GOT3 (cell line): ENCODE measurements at regions not wholly inside any gene's neighbourhood (a gene's known extent, or its start where the extent isn't known, plus 50 kb on each side); places are given as distances from the start of the nearest gene placed in this dataset.

Source experiments
- DNase-seq: peaks from one replicate; lab custom pipeline; 2025; ENCODE audit warnings: mixed read lengths; lab: John Stamatoyannopoulos, UW

GRCh38 chr5:5953584-5954274 is 424.6 kb downstream of the MED10 start:
- no peak for DNase-seq

GRCh38 chr5:5951953-5952352 is 426.4 kb downstream of the MED10 start:
- no peak for DNase-seq

GRCh38 chr5:5950658-5951057 is 427.7 kb downstream of the MED10 start:
- DNase-seq: no peak

GRCh38 chr5:5941486-5941885 is 436.9 kb downstream of the MED10 start:
- no peak for DNase-seq

- no peak for DNase-seq
Observed at GRCh38 chr5:5939759-5940370, 438.5 kb downstream of the MED10 start.

- DNase-seq: no peak
Observed at GRCh38 chr5:5933651-5934050, 444.7 kb downstream of the MED10 start.

GRCh38 chr5:5932824-5933223 is 445.5 kb downstream of the MED10 start:
- DNase-seq: no peak

GRCh38 chr5:5930561-5930960 is 447.8 kb downstream of the MED10 start:
- no peak for DNase-seq

GRCh38 chr5:5929291-5930020 is 448.9 kb downstream of the MED10 start:
- no peak for DNase-seq

GRCh38 chr5:5925191-5925590 is 453.2 kb downstream of the MED10 start:
- no peak for DNase-seq

GRCh38 chr5:5919411-5919810 is 458.9 kb downstream of the MED10 start:
- DNase-seq: no peak

- DNase-seq: no peak
Observed at GRCh38 chr5:5906778-5907177, 471.6 kb downstream of the MED10 start.

GRCh38 chr5:5905186-5905585 is 473.2 kb downstream of the MED10 start:
- no peak for DNase-seq

- no peak for DNase-seq
Observed at GRCh38 chr5:5904113-5904512, 474.2 kb downstream of the MED10 start.

- no peak for DNase-seq
Observed at GRCh38 chr5:5902678-5903646, 475.4 kb downstream of the MED10 start.

GRCh38 chr5:5900350-5900749 is 477.9 kb downstream of the ICE1 start:
- no peak for DNase-seq

GRCh38 chr5:5899716-5900115 is 477.2 kb downstream of the ICE1 start:
- no peak for DNase-seq

GRCh38 chr5:5888284-5888683 is 465.8 kb downstream of the ICE1 start:
- DNase-seq: no peak

- no peak for DNase-seq
Observed at GRCh38 chr5:5887833-5888232, 465.4 kb downstream of the ICE1 start.

- no peak for DNase-seq
Observed at GRCh38 chr5:5886812-5887486, 464.5 kb downstream of the ICE1 start.

GRCh38 chr5:5886353-5886752 is 463.9 kb downstream of the ICE1 start:
- DNase-seq: no peak

GRCh38 chr5:5885782-5886181 is 463.3 kb downstream of the ICE1 start:
- no peak for DNase-seq
